C4-2B (cell line): ENCODE measurements at regions not wholly inside any gene's neighbourhood (a gene's known extent, or its start where the extent isn't known, plus 50 kb on each side); places are given as distances from the start of the nearest gene placed in this dataset.

Experiments
- CTCF ChIP-seq: fragments of 450-650 bp; conservative IDR thresholded peaks from 2 replicates; pipeline ENCODE4 v1.5.1; 2017; ENCODE audit warnings: mild to moderate bottlenecking
- ZFX ChIP-seq: fragments of 450-650 bp; IDR thresholded peaks from 2 replicates; pipeline ENCODE4 v1.6.1; 2017

GRCh38 chr13:22218797-22219196, 547.9 kb downstream of the FGF9 start:
- TF ChIP-seq CTCF (no peak), ZFX (no peak)
